ENCODE measurements at regions not wholly inside any gene's neighbourhood (a gene's known extent, or its start where the extent isn't known, plus 50 kb on each side); places are given as distances from the start of the nearest gene placed in this dataset.

- no peak for TF ChIP-seq SREBF1 (IDR thresholded peaks at IDR 0.05; ENCODE audit: low read length)
- TF ChIP-seq MTA2 (IDR thresholded peaks at IDR 0.05; ENCODE audit: low read depth) = no peak
- no peak for TF ChIP-seq ZNF207 (IDR thresholded peaks at IDR 0.05; ENCODE audit: borderline replicate concordance)
These were observed 178.2 kb downstream of the ARL4A start for GRCh38 chr7:12865593-12865992.

Data from GM12878 (cell line).